G401.6 (cell line): ENCODE measurements at regions not wholly inside any gene's neighbourhood (a gene's known extent, or its start where the extent isn't known, plus 50 kb on each side); places are given as distances from the start of the nearest gene placed in this dataset.

Source experiments
- FAIRE-seq: peaks from 2 replicates; lab custom pipeline; 2012; peaks lifted over from hg19 to GRCh38; lab: Jason Lieb, UNC

DNA sequence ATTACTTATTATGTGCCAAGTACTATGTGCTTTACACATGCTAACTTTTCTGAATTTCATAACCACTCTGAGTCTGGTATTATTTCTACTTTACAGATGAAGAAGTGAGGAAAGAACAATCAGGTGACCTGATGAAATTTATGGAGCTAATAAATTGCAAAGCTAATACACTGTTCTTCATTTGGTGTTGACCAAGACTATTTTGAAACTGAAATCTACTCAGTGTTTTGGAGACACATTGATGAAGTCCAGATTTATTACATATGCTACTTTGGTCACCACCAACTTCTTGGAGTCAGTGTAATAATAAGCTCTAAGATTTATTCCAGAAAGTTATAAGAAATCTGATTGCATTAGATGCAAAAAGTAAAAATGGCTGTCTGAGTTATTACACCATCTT is 637.9 kb downstream of the FAT4 start:
- FAIRE-seq = no peak

DNA sequence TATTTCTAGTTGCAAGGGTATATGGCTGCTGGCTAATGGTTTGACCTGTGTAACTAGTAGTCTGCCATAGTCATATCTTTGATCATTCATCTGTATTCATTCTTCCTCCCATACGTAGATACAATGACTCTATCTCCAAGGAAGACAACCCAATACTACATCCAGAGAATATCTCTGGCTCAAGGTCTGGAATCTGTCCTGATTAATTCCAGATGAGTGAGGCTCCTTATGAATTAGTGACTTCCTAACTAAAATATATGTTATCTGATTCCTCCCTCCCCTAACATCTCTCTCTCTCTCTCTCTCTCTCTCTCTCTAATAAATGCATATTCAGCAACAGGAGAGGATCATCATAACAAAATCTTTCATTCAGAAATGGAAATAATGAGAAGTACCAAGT is 641.5 kb downstream of the FAT4 start:
- FAIRE-seq = no peak

DNA sequence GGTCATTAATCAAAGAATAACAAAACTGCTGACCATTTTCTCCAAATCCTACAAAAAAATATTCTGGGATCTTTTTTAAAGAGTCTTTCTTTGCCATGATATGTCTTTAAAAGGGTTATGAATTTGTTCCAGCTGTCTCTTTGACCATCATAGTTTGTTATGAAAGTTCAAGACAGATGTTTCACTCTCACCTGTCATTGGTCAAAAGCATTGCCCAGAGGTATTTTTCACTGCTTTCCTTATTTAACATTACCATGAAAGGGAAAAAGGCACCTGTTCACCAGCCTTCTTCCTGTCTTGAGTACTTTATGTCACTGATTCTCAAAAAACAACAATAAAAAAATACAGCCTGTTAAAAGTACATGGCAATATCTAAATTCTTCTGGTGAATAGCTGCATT is 643.8 kb downstream of the FAT4 start:
- no peak for FAIRE-seq

DNA sequence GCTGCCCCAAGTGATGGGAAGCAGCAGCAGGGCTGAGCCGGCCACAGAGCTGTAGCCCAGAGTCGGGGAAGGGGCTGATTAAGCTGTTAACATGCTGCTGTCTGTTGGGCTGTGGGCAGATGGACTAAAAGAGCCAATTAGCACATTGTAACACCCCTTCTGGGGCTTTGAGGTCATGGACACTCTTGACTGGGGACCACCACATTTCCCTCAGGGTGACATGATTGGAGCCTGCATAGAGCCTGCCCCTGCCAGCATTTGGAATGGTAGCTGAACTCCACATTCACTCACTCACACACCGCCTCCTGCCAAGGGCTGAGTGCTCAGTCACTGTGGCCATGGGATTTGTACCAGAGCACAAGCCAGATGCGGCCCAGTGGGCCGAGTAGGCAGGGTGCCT is 646.9 kb downstream of the FAT4 start:
- FAIRE-seq = no peak

DNA sequence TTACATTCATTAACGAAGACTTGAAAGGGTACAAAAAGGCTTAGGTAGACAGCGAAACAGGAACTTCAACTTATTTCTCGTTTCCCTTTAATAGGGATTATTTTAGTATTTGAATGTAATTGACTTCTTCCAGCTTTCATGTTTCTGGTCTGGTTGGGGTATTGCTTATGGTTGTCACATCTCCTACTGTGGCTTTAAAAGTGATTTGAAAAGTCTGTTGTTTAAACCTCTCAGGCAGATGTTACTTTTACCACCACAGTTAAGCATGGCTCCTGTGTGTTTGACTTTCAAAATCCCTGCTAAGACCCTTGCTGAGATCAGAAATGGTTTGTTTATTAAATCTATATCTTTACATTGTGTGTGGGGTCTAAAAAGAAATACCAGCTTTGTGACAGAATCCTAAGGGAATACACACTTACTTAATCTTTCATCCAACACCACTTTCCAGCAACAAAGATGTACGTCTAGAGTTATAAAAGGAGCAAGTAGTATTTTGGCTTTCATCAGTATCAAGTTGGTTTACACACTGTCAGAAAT is 661.2 kb downstream of the FAT4 start:
- no peak for FAIRE-seq

DNA sequence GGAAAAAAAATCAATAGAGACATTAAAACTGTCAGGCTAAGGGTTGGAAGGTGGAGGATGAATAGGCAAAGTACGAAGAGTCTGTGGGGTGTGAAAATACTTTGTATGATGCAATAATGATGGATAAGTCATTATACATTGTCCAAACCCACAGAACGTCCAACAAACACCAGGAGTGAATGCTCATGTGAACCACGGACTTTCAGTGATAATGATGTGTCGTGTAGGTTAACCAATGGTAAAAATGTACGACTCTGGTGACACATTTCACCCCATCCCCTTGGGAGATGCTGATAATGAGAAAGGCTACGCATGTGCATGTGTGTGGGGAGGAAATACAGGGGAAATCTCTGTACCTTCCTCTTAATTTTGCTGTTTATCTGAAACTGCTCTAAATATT is 665.2 kb downstream of the FAT4 start:
- FAIRE-seq = no peak

DNA sequence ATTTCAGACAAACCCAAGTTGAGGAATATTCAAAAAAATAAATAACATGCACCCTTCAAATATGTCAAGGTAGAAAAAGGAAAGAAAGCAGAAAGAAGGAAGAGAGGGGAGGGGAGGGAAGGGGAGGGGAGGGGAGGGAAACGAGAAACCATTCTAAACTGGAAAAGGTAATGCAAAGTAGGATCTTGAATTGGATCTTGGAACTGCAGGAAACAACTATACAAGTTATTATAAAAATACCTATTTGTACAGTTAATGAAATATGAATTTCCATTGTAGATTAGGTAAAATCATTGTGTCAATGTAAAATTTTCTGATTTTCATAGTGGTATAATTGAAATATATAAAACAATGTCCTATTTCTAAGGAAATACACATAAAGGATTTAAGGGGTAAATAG is 668.4 kb downstream of the FAT4 start:
- FAIRE-seq = no peak

DNA sequence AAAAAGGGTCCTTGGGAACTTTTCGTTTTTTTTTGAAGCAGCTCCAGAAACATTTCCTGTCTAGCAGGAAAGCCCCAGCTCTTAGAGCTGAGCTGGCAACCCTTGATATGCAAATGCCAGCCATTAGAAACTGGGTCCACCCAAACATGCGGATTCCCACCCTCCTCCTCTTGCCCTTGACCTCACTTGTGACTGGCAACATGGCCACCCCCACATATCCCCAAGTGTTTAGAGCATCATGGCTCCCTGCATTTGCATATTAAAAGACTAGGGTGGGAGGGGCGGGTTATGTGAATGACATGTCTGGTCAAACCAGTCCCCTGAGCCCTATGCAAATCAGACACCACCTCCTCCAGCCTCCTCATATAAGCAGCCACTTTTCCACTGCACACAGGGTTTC is 671.1 kb downstream of the FAT4 start:
- no peak for FAIRE-seq

DNA sequence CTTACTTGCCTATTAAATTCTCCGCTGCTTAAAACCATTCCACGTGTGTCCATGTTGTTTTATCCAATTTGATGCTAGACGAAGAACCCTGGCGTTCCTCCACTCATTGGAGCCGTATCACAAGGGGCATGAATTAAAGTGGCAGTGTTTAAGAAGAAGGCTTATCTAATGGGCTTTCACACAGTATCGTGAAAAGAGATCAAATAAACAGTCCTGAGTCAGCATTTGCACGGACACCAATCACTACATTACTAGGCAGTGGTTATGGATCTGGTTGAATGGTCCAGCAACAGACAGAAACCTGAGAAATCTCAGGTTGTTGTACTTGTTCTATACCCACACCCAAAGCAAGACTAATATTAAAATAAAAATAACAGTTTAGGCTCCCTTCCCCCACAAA is 671.6 kb downstream of the FAT4 start:
- FAIRE-seq = no peak

DNA sequence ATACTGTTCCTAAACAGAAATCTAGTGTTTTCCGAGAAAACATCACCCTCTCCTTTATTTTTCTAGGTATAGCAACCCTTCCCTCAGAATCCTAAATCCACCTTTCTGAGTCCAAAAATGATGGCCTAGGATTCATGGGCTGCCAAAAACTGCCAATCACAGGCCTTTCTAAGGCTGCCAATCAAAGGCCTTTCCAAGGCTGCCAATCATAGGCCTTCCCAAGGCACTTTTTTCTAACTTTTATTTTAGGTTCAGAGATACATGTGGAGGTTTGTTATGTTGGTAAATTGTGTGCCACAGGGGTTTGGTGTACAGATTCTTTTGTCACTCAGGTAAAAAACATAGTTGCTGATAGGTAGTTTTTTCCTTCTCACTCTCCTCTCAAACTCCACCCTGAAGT is 673.7 kb downstream of the FAT4 start:
- FAIRE-seq = no peak

DNA sequence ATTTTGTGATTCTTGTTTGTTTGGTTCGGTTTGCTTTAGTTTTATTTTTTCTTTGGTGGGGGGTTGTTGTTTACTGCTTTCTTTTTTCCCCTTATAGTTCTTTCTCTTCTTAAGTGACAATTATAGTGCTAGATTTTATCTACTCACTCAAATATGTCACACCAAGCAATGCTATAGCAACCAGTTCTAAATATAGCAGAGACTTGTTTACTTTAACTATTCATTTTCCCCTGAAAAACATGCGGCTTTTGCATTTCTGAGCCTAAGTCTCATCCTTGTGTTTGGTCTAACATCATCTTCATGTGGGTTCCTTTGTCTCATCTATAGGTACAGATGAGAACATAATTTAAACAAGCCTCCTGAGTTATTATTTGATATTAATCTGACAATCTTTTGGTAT is 676.6 kb downstream of the FAT4 start:
- FAIRE-seq = no peak

DNA sequence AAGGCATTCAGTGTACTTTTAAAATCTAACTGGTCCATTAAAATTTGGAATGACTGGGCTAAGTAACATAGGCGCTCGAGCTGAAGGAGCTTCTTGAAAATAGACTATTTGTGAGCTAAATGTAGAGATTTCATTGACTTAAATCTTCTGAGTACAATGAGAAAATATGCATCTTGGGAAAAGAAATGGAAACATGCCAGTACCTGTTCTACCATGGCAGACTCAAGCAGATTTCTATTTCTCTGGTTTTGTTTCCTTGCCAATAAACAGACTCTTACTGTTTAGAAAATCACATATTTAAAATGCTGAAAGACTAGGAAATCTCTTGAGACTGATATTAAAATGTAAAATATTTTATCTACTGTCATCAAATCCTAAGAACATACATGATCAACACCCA is 678.1 kb downstream of the FAT4 start:
- no peak for FAIRE-seq

DNA sequence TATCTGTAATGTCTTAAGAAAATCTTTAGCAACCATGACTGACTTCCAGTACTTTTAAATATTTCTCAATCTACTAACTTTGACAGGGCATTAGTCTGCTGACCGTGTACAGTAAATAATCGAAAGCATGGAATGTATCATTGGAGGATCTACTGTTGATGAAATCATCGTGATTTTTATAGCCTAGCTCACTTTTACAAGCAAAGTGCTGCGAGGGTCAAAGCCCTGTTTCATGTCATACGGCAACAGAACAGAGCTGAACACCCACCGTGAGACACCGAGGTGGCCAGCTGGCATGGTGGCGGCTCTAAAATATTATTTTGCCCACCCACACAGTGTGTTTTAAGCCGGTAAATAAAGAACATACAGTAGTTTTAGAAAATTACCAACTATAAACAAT is 679.3 kb downstream of the FAT4 start:
- FAIRE-seq = no peak

DNA sequence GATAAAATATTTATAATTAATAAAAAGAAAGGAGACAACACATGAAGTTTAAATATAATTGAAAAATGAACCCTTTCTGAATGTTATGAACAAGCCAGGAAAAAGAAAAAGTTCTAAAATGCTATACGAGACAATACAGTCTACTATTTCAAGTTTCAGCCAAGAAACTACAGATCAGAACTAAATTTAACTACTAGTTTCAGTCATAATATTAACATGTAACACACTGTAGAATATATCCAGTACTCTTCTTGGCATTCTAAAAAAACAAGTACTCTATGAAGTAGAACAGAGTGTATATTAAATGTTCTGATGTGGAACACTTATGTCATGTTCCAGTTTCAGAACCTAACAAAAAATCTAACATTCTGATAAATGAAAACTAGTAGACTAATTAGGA is 679.7 kb downstream of the FAT4 start:
- FAIRE-seq = no peak

DNA sequence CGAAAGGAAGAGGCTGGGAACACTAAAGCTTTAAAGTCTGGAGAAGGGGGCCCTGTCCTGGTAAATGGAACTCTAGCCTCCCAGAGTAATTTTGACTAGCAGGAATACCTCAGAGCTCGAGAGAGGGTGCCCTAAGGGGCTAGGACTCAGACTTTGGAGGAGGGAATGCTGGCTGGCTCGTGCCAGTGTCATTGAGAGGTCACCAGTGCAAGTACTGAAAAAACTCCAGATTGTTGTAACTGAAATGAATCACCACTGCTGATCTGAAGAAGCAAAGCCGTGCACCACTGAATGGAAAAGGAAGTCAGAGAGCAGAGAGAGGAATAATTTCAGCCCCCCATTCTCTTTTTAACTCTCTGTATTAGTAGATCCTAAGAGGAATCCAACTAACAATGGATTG is 690.2 kb downstream of the FAT4 start:
- FAIRE-seq = no peak

DNA sequence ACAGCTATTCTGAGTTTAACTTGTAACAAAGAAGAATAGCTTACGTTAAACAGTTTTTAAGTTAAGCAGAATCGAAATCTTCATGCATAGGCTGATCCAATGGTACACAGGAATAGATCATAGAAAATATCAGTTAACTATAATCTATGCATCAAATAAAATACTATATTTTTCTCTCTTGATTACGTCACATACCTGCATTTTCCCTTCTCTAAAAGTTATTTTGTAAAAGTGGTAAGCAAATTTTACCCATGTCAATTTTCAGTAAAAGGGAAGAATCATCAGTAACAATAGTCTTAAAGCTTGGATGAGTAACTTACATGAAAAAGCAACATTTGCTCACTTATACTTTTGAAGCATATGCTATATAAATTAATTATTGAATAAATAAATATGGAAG is 692.4 kb downstream of the FAT4 start:
- FAIRE-seq = peak; percentile 11

DNA sequence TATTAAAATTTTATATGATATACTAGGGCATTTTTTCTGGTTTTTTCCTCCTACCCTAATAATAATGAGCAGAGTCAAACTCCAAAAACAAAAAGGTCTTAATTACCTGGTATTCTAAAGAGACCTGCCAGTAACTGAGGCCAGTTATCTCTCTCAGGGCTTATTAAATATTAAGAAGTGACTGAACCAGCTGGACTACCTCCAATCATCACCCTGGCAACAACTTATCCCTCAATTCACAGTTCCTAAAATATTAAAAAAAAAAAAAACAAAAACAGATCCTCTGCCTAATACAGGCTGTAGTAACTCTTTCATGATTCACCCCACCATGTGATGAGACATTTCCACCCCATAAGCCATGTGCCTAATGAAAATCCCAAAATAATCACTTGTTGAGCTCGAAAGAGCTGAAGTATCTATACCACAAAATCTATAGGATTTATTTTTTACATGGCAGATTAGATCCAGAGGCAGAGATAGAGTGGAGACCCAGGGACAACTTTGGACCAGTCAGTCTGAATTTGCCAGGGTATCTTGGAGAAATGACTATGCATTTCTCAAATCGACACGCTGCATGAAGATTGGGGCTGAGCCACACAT is 698.0 kb downstream of the FAT4 start:
- no peak for FAIRE-seq

DNA sequence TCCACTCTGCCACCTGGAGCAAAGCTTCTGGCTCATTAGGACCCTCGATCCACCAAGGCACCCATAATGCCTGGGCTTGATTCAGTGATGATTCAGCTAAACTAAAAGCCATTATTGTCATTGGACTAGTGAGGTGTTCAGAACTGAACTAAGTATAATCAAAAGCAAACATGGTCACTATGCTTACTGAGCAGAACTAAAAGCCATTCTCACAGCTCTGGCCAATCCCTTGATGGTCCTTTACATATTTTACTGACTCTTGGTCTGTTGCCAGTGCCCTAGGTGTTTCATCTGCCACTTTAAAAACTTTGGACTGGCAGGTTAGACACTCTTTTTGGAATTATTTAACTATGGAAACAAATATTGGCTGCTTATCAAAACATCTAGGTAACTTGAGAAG is 703.5 kb downstream of the FAT4 start:
- no peak for FAIRE-seq

DNA sequence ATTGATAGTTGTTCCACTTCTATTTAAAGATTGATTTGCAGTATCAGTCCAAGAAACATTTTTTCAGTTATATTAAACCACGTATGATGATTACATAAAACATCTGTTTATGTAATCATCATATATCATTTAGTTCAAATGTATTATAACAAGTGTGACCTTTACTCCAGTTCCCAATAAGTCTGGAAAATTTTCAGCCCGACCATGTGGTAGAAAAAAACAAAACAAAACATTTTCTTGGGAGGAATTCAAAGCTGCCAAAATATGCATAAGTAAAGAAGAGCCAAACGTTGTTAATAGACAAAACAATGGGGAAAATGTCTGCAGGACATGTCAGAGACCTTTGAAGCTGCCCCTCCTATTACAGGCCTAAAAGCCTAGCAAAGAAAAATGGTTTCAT is 709.1 kb downstream of the FAT4 start:
- no peak for FAIRE-seq

DNA sequence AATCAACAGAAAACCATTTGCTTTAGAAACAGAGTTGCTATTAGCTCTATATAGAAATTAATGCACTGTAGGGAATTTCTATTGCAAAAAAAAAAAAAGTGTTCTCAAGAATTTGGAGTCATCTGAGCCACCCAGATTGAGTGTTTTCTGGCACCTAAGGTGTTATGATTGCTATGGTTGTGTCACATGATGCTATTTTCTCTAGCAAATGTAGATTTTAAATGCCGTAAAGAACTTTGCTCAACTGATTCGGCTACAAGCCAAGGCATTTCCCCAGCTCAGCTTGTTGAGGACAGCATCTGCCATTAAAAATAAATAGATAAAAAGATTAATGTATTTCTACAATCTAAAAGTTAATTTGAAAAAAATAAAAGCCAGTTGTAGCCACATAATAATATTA is 712.8 kb downstream of the FAT4 start:
- no peak for FAIRE-seq

DNA sequence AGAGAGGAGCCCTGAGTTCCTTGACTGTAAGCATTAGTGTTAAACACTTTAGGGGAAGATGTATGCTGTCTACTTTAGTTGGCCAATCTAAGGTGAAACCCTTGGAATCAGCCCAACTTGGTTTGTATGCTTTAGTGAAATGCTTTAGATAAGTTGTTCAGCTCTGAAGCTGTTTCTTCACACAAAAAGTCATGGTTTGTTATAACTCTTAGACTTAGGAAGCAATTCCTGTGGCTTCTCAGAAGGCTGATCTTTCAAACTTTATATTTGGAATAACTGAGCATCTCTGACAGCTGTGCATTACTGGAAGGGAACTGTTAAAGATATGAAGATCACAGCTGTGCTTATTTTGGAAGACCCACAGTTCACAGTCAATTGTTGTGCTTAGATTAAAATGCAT is 714.1 kb downstream of the FAT4 start:
- no peak for FAIRE-seq

DNA sequence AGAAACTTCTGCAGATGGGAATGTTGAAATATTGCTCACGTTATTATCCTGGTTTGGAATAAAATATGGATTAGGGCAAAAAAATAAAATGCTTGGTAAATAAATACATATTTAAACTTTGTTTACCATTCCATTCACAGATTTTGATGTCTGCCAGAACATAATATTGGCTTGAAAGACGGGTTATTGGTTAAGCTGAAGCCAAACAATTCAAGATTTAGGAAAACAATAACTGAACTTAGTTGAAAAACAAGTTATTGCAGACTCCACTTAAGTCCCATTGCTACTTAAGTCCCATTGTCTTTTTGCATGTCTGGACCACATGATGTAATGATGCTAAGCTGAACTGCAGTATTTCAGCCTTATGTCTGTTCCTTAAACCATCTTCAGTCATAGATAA is 722.5 kb downstream of the FAT4 start:
- no peak for FAIRE-seq

DNA sequence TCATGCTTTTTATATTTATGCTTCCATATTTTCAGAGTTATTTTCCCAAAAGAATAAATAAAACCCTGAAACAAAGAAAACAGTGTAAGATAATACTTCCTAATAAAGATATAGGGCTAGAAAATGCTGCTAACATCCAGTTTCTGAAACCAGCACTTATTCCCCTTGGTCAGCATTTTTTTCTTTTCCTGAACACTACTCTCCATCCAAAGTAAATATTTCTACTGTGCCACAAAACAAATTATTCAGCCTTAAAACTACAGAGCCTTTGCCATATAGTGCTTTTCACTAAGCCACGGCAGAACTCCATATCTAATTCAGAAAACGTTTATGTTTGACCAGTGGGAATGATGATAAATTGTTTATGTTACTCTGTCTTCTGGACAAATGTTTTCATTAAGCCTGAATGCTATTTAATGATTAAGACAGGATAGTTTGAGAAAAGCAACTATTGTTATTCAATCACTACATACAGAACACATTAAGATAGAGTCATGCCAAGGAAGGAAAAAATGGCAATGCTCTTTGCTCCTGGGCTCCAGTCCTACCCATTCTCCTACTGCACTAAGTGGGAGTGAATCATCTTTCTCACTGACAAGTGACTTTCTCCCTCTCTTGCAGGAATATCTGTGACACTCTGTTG is 723.9 kb downstream of the FAT4 start:
- FAIRE-seq = no peak

DNA sequence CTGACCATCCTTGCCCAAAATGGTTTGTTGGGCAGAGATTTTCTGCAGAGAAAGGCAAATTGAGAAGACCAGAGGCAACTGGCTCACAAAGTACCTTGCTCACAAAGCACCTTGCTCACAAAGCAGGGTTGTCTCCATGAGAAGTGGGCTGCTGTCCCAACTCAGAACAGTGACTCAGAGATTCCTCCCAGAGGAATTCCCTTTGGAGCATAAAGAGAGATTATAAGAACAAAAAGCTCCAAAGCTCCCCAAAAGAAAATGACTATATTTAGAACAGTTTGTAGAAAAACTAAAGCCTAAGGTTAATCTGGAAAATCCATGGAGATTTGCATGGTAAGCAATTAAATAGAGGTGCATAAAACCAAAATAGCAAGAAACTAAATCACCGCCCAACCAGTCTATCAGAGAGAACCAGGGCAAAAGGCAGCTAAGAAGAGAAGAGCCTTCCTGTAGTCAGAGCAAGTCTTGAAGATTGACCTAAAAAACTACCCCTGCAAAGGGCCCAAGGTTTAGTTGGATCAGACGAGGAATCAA is 731.4 kb downstream of the FAT4 start:
- FAIRE-seq = no peak
